HL-60 (cell line): ENCODE measurements at regions not wholly inside any gene's neighbourhood (a gene's known extent, or its start where the extent isn't known, plus 50 kb on each side); places are given as distances from the start of the nearest gene placed in this dataset.

Experiments used
- CTCF ChIP-seq: IDR thresholded peaks from one replicate; pipeline ENCODE4 v1.5.1; 2011; ENCODE audit warnings: low read length, control low read depth, inconsistent platforms; ENCODE audit not compliant: insufficient read depth
- GABPA ChIP-seq: IDR thresholded peaks from 2 replicates; pipeline ENCODE4 v1.6.1; 2012; ENCODE audit warnings: low read depth
- POLR2AphosphoS5 ChIP-seq: IDR thresholded peaks from 2 replicates; pipeline ENCODE4 v1.6.1; 2012; ENCODE audit warnings: low read depth
- REST ChIP-seq: IDR thresholded peaks from 2 replicates; pipeline ENCODE4 v1.6.1; 2012; ENCODE audit warnings: low read depth; ENCODE audit not compliant: insufficient replicate concordance
- SPI1 ChIP-seq: IDR thresholded peaks from 2 replicates; pipeline ENCODE4 v1.6.1; 2012; ENCODE audit warnings: low read depth, mild to moderate bottlenecking, borderline replicate concordance

- TF ChIP-seq CTCF: no peak
- TF ChIP-seq POLR2AphosphoS5: no peak
- TF ChIP-seq GABPA: no peak
- no peak for TF ChIP-seq REST
- TF ChIP-seq SPI1: no peak
These were observed 753.4 kb upstream of the ADGRB3 start for GRCh38 chr6:67881706-67882065.
